Pancreas (tissue), 10 donors: ENCODE measurements at regions not wholly inside any gene's neighbourhood (a gene's known extent, or its start where the extent isn't known, plus 50 kb on each side); places are given as distances from the start of the nearest gene placed in this dataset.

ENCODE experiments used
- ATAC-seq, 4 donors: fragments of 200-7000 bp; cut with Tn5 transposase; one replicate each; pipeline versions ENCODE4 v1.8.0 to v1.9.1; 2020; ENCODE audit warnings: mild to moderate bottlenecking in 4 of 4, moderate library complexity in 4 of 4
- DNase-seq, 6 donors: peaks; one replicate each; pipeline ENCODE4 v3.0.0-alpha.2; 2020
- FAIRE-seq: peaks from 2 replicates; lab custom pipeline; 2012; peaks lifted over from hg19 to GRCh38; lab: Jason Lieb, UNC
- H3K27ac ChIP-seq, 4 donors: fragments of 200-600 bp; sonication (generic); 1 replicate in 3 of 4; 2 replicates in 1 of 4; pipeline versions ENCODE4 v1.5.0 to v1.8.0; 2020
- H3K27me3 ChIP-seq, 4 donors: fragments of 200-600 bp; one replicate each; pipeline ENCODE4 v1.8.0; 2021
- H3K36me3 ChIP-seq, 3 donors: fragments of 200-600 bp; sonication (generic) in 1 of 3; one replicate each; pipeline versions ENCODE4 v1.5.0 to v1.8.0; 2020 to 2021
- H3K4me1 ChIP-seq, 3 donors: fragments of 200-600 bp; one replicate each; pipeline ENCODE4 v1.8.0; 2021
- H3K4me3 ChIP-seq, 4 donors: fragments of 200-600 bp; sonication (generic) in 2 of 4; one replicate each; pipeline versions ENCODE4 v1.5.0 to v1.8.0; 2020 to 2021
- H3K9me3 ChIP-seq, 4 donors: fragments of 200-600 bp; one replicate each; pipeline ENCODE4 v1.8.0; 2021
- whole genome bisulfite sequencing, 2 donors: extraction: QIAGEN DNeasy Blood & Tissue Kit; methylation state at CpG; one replicate each; pipeline ENCODE4 v1.1.7; 2013; 5-methylcytosine and 5-hydroxymethylcytosine counted together
- intact Hi-C, 3 donors: fragments of 100-400 bp; cut with DNase I; formaldehyde crosslinking; loops; one replicate each; pipeline versions ENCODE4 v1.11.1 to v1.14.2; 2022
- TF ChIP-seq, protein P1 (sequence below), 4 donors: fragments of 200-600 bp; sonication (generic) in 3 of 4; IDR thresholded peaks; one replicate each; pipeline versions ENCODE4 v1.5.0 to v1.8.0; 2021; ENCODE audit warnings: antibody characterized with exemption in 4 of 4
- donor health status: healthy with polysubstance abuse.
- donor health status: DM: no; HTN: no; CAD: no; lungs with moderate emphysema.
- donor health status: DM: no; HTN: no; CAD: no.
- donor health status: control.
- donor health status: control.
- donor health status: Bipolar disorder and iron deficiency.
- donor health status: DM: yes; HTN: yes; CAD: no.
- donor health status: DM: no; HTN: no; CAD: no.
- donor health status: DM: no; HTN: no; CAD: no.
- donor health status: DM: yes; HTN: yes; CAD: no.

DNA sequence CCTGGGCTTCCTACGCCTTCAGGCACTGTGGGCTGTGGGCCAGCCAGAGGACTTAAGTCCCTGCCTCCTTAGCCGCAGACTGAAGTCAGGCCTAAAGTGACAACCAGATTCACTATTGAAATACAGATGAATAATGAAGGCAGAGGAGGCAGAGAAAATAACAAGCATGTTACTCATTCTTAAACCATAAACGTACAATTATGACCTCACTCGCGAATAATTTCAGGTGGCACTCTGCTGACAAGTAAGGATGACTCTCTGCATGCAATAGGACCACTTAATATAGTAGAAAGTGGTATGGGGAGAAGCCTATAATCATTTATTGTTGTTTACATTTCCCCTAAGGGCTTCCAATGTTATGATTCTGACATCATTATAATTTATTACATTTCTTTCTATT is 409.2 kb upstream of the FGF13 start:
- no peak for DNase-seq
- H3K9me3 ChIP-seq: no peaks in the 10 kb centered on the region
- TF ChIP-seq, protein P1, sequence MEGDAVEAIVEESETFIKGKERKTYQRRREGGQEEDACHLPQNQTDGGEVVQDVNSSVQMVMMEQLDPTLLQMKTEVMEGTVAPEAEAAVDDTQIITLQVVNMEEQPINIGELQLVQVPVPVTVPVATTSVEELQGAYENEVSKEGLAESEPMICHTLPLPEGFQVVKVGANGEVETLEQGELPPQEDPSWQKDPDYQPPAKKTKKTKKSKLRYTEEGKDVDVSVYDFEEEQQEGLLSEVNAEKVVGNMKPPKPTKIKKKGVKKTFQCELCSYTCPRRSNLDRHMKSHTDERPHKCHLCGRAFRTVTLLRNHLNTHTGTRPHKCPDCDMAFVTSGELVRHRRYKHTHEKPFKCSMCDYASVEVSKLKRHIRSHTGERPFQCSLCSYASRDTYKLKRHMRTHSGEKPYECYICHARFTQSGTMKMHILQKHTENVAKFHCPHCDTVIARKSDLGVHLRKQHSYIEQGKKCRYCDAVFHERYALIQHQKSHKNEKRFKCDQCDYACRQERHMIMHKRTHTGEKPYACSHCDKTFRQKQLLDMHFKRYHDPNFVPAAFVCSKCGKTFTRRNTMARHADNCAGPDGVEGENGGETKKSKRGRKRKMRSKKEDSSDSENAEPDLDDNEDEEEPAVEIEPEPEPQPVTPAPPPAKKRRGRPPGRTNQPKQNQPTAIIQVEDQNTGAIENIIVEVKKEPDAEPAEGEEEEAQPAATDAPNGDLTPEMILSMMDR (IDR thresholded peaks at IDR 0.05): no peak
- FAIRE-seq: peak; percentile 45
- 66 to 68% methylated on average over 5 of the region's 5 CpGs for WGBS, 2 donors
- H3K36me3 ChIP-seq: no peaks in the 10 kb centered on the region
- H3K4me1 ChIP-seq: no peaks in the 10 kb centered on the region
- peaks cover 0 to 7% (median 0%) of the 10 kb centered on the region in 4 donors for H3K27me3 ChIP-seq
- ATAC-seq: no peak
- intact Hi-C loops: loop anchor here in 1 of 3 donors (10.0 kb wide), 1 partner anchor 434 kb away; no protein-coding TSS in a partner anchor
- H3K27ac ChIP-seq: no peak overlapping the region
- no peak overlapping the region for H3K4me3 ChIP-seq

DNA sequence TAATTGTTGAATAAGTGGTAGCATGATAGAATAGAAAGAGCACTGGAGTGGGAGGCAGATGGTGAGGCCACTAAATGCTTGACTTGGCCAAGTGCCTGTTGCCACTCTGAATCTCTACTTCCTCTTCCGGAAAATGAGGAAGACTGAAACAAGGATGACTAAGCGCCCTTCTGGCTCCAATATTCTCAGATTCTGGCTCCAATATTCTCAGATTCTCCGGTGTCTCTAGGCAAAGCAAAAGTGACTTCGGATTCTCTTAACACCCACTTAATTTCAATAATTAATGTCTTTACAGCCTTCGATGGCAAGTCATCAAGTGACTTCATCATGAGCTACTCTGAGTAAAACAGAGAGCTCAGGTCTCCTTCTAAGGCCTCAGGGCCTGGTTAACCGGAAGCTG is 402.2 kb upstream of the FGF13 start:
- H3K9me3 ChIP-seq: no peaks in the 10 kb centered on the region
- no peaks in the 10 kb centered on the region for H3K4me1 ChIP-seq
- no peak overlapping the region for H3K27ac ChIP-seq
- no peak for DNase-seq
- no peak overlapping the region for H3K4me3 ChIP-seq
- intact Hi-C loops: no loop called here
- no peak for ATAC-seq
- peaks cover 0 to 7% (median 0%) of the 10 kb centered on the region in 4 donors for H3K27me3 ChIP-seq
- FAIRE-seq: no peak
- 70 to 77% methylated on average over 6 of the region's 6 CpGs for WGBS, 2 donors
- TF ChIP-seq, protein P1 (IDR thresholded peaks at IDR 0.05): no peak
- no peaks in the 10 kb centered on the region for H3K36me3 ChIP-seq

DNA sequence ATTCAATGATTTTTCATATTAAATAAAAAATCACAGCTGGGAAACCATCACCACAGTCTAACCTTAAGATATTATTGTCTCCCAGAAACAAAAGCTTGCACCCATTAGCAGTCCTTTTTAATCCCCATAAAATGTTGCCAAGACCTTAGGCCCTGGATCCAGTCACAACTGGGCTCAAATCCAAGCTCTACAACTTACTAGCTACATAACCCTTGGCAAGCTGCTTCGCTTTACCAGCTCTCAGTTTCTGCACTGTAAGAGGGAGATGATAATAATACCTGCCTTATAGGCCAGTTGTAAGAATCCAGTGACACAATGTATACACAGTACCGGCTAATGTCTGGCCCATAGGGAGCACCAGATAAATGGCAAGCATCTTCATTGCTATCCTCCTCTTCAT is 400.9 kb upstream of the FGF13 start:
- H3K27me3 ChIP-seq: peaks cover 0 to 6% (median 0%) of the 10 kb centered on the region in 4 donors
- no peaks in the 10 kb centered on the region for H3K9me3 ChIP-seq
- no peaks in the 10 kb centered on the region for H3K4me1 ChIP-seq
- H3K4me3 ChIP-seq: no peak overlapping the region
- H3K36me3 ChIP-seq: no peaks in the 10 kb centered on the region
- DNase-seq: no peak
- intact Hi-C loops: no loop called here
- FAIRE-seq: no peak
- WGBS, 2 donors: 72 to 75% methylated on average over 2 of the region's 2 CpGs
- TF ChIP-seq, protein P1 (IDR thresholded peaks at IDR 0.05): no peak
- ATAC-seq: no peak
- H3K27ac ChIP-seq: no peak overlapping the region

DNA sequence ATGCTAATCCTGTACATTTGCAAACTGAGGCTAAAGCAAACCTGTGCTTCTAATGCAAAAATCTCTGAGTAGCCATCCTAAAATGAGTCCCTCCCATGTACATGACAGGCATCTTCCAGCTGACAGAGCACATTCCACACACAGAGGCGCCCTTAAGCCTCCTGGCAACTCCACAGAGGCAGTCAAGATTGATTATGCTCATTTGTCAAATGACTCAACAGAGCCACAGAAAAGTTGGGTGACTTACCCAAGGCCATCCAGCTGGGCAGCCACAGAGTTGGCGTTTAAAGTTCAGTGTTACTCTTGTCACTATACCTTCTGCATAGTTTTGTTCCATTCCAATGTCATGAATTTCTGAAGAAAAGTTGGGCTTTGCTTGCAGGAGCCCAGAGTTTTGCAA is 394.6 kb upstream of the FGF13 start:
- H3K9me3 ChIP-seq: no peaks in the 10 kb centered on the region
- DNase-seq: no peak
- no peaks in the 10 kb centered on the region for H3K36me3 ChIP-seq
- 30 to 48% methylated on average over 2 of the region's 2 CpGs for WGBS, 2 donors
- H3K27ac ChIP-seq: no peak overlapping the region
- FAIRE-seq: no peak
- peak in 2 of 4 donors; percentile 39 to 45 for ATAC-seq
- intact Hi-C loops: no loop called here
- H3K4me1 ChIP-seq: no peaks in the 10 kb centered on the region
- H3K27me3 ChIP-seq: no peaks in the 10 kb centered on the region
- no peak overlapping the region for H3K4me3 ChIP-seq
- TF ChIP-seq, protein P1 (IDR thresholded peaks at IDR 0.05): no peak

DNA sequence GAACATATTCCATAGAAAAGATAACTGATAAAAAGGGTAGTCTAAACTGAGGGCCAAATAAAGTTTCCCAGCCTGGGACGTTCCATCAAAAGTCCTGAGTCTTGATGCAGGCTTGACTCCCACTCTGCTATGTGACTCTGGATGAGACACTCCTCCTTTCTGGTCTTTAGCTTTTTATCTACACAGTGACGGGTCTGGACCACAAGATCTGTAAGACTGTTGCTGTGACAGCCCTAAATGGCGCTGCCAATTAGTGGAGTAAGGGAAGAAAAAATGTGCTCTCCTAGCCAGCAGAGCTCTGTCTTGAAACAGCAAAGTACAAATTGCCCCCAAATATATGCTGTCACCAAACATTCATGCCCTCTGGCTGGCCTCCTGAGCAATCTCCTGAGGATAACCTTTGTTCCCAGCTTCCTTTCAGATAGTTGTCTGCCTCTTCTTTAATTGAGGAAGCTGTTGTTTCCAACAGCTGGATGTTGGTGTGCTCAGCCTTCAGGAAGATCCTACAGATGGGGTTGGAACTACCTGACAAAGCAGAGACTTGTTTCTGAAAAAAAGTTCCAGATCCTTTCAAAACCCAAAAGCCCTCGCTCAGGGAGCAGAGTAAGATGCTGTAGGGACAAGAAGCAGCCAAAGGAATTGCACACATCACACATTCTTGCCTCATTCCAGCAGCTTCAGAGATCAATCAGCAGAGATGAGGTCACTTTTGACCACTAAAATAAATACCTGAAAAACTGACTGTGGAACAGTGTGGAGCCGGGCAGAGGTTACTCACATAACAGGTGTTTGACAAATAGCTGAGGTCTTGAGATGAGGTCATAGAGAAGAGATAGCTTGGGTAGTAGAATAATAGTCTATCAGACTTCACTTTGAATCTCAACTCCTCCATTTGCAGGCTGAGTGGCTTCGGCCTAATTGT is 383.4 kb upstream of the FGF13 start:
- 44 to 49% methylated on average over 6 of the region's 6 CpGs for WGBS, 2 donors
- no peak for ATAC-seq
- FAIRE-seq: no peak

More for the DNA sequence above, 383.4 kb upstream of the FGF13 start:
- H3K9me3 ChIP-seq: no peaks in the 10 kb centered on the region
- no peaks in the 10 kb centered on the region for H3K4me1 ChIP-seq
- no peaks in the 10 kb centered on the region for H3K36me3 ChIP-seq
- intact Hi-C loops: no loop called here
- no peak for DNase-seq
- TF ChIP-seq, protein P1 (IDR thresholded peaks at IDR 0.05): no peak
- no peak overlapping the region for H3K27ac ChIP-seq
- H3K4me3 ChIP-seq: no peak overlapping the region
- H3K27me3 ChIP-seq: peaks cover 0 to 4% (median 0%) of the 10 kb centered on the region in 4 donors
